Myocyte (in vitro differentiated cells): ENCODE measurements at regions not wholly inside any gene's neighbourhood (a gene's known extent, or its start where the extent isn't known, plus 50 kb on each side); places are given as distances from the start of the nearest gene placed in this dataset.
"Not testable (repeated sequence)": the region's sequence is repeated elsewhere in the genome, so short reads cannot be mapped to it uniquely, and the experiment has no call there.

Source experiments
- DNase-seq: peaks from one replicate; pipeline ENCODE4 v3.0.0-alpha.2; 2012; ENCODE audit warnings: low read depth

DNA sequence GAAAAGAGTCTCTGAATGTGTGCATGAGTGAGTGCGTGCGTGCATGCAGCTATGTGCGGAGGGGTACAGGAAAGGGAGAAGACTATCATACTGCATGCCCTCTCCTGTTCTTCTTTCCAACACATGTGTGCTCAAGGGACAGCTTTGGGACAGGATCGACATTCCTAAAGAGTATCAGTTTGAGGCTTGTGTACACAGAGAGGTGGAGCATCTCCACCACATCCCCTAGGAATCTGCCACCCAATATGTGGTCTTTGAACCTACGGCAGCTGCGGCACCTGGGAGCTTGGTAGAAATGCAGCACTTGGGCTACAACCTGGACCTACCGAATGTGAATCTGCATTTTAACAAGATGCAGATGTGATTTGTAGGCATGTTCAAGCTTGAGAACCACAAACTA, 132.3 kb upstream of the GLRA1 start:
- DNase-seq, result no peak

DNA sequence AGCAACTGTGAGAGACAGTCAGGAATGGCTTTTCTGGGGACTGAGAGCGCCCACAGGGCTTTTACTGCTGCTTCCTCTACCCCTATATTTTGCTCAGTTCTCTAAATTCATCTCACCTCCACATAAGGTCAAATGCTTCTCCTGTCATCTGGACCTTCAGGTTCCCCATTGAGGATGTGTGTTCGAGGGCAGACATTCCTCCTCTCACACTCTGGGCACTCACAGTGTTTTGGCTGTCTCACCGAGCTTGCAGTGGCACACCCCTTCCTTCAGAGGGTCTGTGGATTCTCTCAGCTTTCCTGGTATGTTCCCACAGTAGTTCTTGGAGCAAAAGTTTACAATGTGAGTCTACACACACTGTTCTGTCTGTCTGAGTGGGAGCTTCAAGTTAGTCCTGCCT, 127.8 kb upstream of the GLRA1 start:
- no peak for DNase-seq

DNA sequence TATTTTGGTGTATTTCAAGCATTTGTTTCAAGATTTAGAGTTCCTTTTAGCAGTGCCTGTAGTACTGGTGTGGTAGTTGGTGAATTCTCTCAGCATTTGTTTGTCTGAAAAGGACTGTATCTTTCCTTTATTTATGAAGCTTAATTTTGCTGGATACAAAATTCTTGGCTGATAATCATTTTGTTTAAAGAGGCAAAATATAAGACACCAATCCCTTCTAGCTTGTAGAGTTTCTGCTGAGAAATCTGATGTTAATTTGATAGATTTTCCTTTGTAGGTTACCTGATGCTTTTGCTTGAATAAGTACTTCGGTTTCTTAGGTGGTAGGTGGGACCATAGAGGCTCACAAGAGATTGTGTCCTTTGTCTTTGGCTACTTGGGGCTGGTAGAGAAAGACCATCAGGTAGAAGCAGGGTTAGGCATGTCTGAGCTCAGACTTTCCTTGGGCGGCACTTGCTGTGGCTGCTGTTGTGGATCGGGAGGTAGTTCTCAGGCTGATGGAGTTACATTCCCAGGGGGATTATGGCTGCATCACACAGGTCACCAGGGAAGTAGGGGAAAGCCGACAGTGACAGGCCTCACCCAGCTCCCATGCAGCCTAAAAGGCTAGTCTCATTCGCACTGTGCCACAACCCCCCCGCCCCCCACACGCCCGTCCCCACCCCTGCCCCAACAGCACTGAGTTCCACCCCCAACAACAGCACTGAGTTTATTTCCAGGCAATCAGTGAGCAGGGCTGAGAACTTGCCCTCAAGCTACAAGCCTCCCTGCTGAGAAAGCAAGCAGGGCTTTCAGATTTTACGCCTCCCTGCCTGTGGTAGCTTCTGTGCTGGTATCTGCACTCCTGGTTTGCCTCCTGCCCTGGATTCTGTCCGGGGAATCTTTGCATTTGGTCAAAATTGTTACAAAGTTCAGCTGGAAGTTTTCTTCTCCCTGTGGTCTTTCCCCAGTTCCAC, 127.1 kb upstream of the GLRA1 start:
- DNase-seq, result no peak

DNA sequence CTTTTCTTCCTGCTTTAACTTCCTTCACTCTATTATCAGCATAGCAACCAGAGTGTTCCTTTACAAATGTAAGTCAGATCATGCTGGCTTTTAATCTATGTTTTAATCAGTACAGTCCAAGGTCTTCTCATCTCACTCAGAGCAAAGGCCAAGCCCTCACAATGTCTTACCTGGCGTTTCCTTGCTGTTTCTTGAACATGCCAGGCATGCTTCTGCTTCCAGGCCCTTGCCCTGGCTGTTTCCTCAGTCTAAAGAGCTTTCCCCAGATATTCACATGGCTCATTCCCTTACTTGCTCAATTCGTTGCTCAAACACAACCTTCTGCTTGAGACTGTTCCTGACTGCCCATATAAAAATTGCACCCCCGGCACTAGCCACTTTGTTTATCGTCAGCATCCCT, 121.7 kb upstream of the GLRA1 start:
- no peak for DNase-seq

DNA sequence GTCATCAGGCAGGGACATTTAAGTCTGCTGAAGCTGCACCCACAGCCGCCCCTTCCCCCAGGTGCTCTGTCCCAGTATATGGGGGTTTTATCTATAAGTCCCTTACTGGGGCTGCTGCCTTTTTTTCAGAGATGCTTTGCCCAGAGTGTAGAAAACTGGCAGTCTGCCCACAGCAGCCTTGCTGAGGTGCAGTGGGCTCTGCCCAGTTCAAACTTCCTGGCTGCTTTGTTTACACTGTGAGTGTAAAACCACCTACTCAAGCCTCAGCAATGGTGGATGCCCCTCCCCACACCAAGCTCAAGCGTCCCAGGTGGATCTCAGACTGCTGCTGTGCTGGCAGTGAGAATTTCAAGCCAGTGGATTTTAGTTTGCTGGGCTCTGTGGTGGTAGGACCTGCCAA, 114.2 kb upstream of the GLRA1 start:
- DNase-seq, result not testable (repeated sequence)

DNA sequence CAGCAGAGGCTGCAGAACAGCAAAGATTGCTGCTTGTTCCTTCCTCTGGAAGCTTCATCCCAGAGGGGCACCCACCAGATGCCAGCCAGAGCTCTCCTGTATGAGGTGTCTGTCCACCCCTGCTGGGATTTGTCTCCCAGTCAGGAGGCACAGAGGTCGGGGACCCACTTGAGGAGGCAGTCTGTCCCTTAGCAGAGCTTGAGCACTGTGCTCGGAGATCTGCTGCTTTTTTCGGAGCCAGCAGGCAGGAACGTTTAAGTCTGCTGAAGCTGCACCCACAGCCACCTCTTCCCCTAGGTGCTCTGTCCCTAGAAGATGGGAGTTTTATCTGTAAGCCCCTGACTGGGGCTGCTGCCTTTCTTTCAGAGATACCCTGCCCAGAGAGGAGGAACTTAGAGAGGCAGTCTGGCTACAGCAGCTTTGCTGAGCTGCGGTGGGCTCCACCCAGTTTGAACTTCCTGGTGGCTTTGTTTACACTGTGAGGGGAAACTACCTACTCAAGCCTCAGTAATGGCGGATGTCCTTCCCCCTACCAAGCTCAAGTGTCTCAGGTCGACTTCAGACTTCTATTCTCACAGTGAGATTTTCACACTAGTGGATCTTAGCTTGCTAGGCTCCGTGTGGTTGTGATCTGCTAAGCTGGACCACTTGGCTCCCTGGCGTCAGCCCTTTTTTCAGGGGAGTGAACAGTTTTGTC, 101.8 kb upstream of the GLRA1 start:
- DNase-seq, result not testable (repeated sequence)

- DNase-seq, result no peak
These were observed 91.8 kb upstream of the GLRA1 start for GRCh38 chr5:152016421-152016820.

GRCh38 chr5:152007653-152008335, 83.1 kb upstream of the GLRA1 start:
- peak; percentile 41 for DNase-seq

- DNase-seq, result no peak
These were observed 79.4 kb upstream of the GLRA1 start for GRCh38 chr5:152004095-152004494.
